Lower lobe of right lung (tissue), 2 donors: ENCODE measurements at regions not wholly inside any gene's neighbourhood (a gene's known extent, or its start where the extent isn't known, plus 50 kb on each side); places are given as distances from the start of the nearest gene placed in this dataset.

Experiments used
- ATAC-seq, 2 donors: fragments of 200-7000 bp; cut with Tn5 transposase; one replicate each; pipeline ENCODE4 v1.9.1; 2020 to 2022; ENCODE audit warnings: mild to moderate bottlenecking in 2 of 2, moderate library complexity in 2 of 2
- DNase-seq: peaks from one replicate; pipeline ENCODE4 v3.0.0-alpha.2; 2020
- H3K27ac ChIP-seq: fragments of 200-600 bp; one replicate; pipeline ENCODE4 v1.8.0; 2022
- H3K27me3 ChIP-seq: fragments of 200-600 bp; one replicate; pipeline ENCODE4 v1.8.0; 2022; ENCODE audit warnings: low read depth
- H3K36me3 ChIP-seq: fragments of 200-600 bp; one replicate; pipeline ENCODE4 v1.8.0; 2022; ENCODE audit warnings: mild to moderate bottlenecking
- H3K4me1 ChIP-seq: fragments of 200-600 bp; one replicate; pipeline ENCODE4 v1.8.0; 2022
- H3K4me3 ChIP-seq: fragments of 200-600 bp; one replicate; pipeline ENCODE4 v1.8.0; 2022; ENCODE audit warnings: mild to moderate bottlenecking
- H3K9me3 ChIP-seq: fragments of 200-600 bp; one replicate; pipeline ENCODE4 v1.8.0; 2022
- CTCF ChIP-seq: fragments of 200-600 bp; IDR thresholded peaks from one replicate; pipeline ENCODE4 v1.8.0; 2022; ENCODE audit warnings: antibody characterized with exemption, mild to moderate bottlenecking
- intact Hi-C: fragments of 100-400 bp; cut with DNase I; formaldehyde crosslinking; loops from one replicate; pipeline ENCODE4 v1.11.0; 2022
- donor health status: DM: no; HTN: yes; CAD: no; lungs with severe emphysema.

- Histone ChIP-seq H3K9me3 (no peaks in the 10 kb centered on the region), H3K36me3 (no peaks in the 10 kb centered on the region), H3K27me3 (no peaks in the 10 kb centered on the region), H3K27ac (no peak overlapping the region), H3K4me1 (no peaks in the 10 kb centered on the region), H3K4me3 (no peak overlapping the region)
- no peak for DNase-seq
- no peak for ATAC-seq
- intact Hi-C loops: no loop called here
- no peak for TF ChIP-seq CTCF
Measured at GRCh38 chrX:137362583-137362982, 203.3 kb upstream of the ZIC3 start.

GRCh38 chrX:137354851-137355250 is 211.1 kb upstream of the ZIC3 start:
- H3K4me3 ChIP-seq: no peak overlapping the region
- H3K36me3 ChIP-seq: no peaks in the 10 kb centered on the region
- H3K27ac ChIP-seq: no peak overlapping the region
- no peaks in the 10 kb centered on the region for H3K27me3 ChIP-seq
- ATAC-seq (no peak), DNase-seq (no peak)
- intact Hi-C loops: no loop called here
- no peaks in the 10 kb centered on the region for H3K4me1 ChIP-seq
- H3K9me3 ChIP-seq: no peaks in the 10 kb centered on the region
- TF ChIP-seq CTCF: no peak

- no peak for TF ChIP-seq CTCF
- H3K9me3 ChIP-seq: no peaks in the 10 kb centered on the region
- no peaks in the 10 kb centered on the region for H3K27me3 ChIP-seq
- H3K4me3 ChIP-seq: no peak overlapping the region
- H3K4me1 ChIP-seq: no peaks in the 10 kb centered on the region
- H3K36me3 ChIP-seq: no peaks in the 10 kb centered on the region
- H3K27ac ChIP-seq: no peak overlapping the region
- no peak for ATAC-seq
- no peak for DNase-seq
- intact Hi-C loops: no loop called here
Measured at GRCh38 chrX:137353404-137353803, 212.5 kb upstream of the ZIC3 start.

- Histone ChIP-seq H3K27me3 (no peaks in the 10 kb centered on the region), H3K9me3 (no peaks in the 10 kb centered on the region), H3K36me3 (no peaks in the 10 kb centered on the region), H3K27ac (no peak overlapping the region), H3K4me1 (no peaks in the 10 kb centered on the region), H3K4me3 (no peak overlapping the region)
- intact Hi-C loops: no loop called here
- ATAC-seq (no peak), DNase-seq (no peak)
- no peak for TF ChIP-seq CTCF
Measured at GRCh38 chrX:137352101-137352660, 213.7 kb upstream of the ZIC3 start.

GRCh38 chrX:137342969-137343368 is 223.0 kb upstream of the ZIC3 start:
- no peaks in the 10 kb centered on the region for H3K27me3 ChIP-seq
- DNase-seq: no peak
- no peak overlapping the region for H3K27ac ChIP-seq
- no peak overlapping the region for H3K4me3 ChIP-seq
- TF ChIP-seq CTCF: no peak
- H3K4me1 ChIP-seq: no peaks in the 10 kb centered on the region
- ATAC-seq: no peak
- intact Hi-C loops: no loop called here
- no peaks in the 10 kb centered on the region for H3K9me3 ChIP-seq
- no peaks in the 10 kb centered on the region for H3K36me3 ChIP-seq

- H3K27me3 ChIP-seq: no peaks in the 10 kb centered on the region
- no peak overlapping the region for H3K27ac ChIP-seq
- H3K4me3 ChIP-seq: no peak overlapping the region
- DNase-seq: no peak
- no peak for TF ChIP-seq CTCF
- H3K9me3 ChIP-seq: no peaks in the 10 kb centered on the region
- intact Hi-C loops: no loop called here
- no peaks in the 10 kb centered on the region for H3K4me1 ChIP-seq
- H3K36me3 ChIP-seq: no peaks in the 10 kb centered on the region
- ATAC-seq: no peak
Measured at GRCh38 chrX:137313627-137314026, 252.3 kb upstream of the ZIC3 start.
